ENCODE measurements at regions not wholly inside any gene's neighbourhood (a gene's known extent, or its start where the extent isn't known, plus 50 kb on each side); places are given as distances from the start of the nearest gene placed in this dataset.

- TF ChIP-seq ETS1 (conservative IDR thresholded peaks at IDR 0.05; ENCODE audit: control insufficient read depth, low read depth, low read length) (no peak), ZNF133 (CRISPR knock-in tag; IDR thresholded peaks at IDR 0.05) (no peak), ELF4 (CRISPR knock-in tag; IDR thresholded peaks at IDR 0.05) (no peak), TGIF2 (CRISPR knock-in tag; IDR thresholded peaks at IDR 0.05) (no peak), TARDBP (IDR thresholded peaks at IDR 0.05) (no peak), PTBP1 (IDR thresholded peaks at IDR 0.05; ENCODE audit: low read depth, low read length) (no peak), ZNF668 (CRISPR knock-in tag; IDR thresholded peaks at IDR 0.05) (no peak), POLR3G (IDR thresholded peaks at IDR 0.05; ENCODE audit: extremely low read depth, insufficient read length, insufficient replicate concordance) (no peak), RBBP5 (IDR thresholded peaks at IDR 0.05; ENCODE audit: borderline replicate concordance, insufficient read depth, low read length, poor library complexity, severe bottlenecking) (no peak)
Observed at GRCh38 chr4:166324321-166324720, 451.3 kb downstream of the TLL1 start (continued).

GRCh38 chr4:166335256-166335938, 462.4 kb downstream of the TLL1 start:
- ATAC-seq (no peak), DNase-seq (ENCODE audit: extremely low read depth in 1 of 4, low spot score in 3 of 4) (no peak), FAIRE-seq (no peak)
- Histone ChIP-seq H3K9ac (ENCODE audit: insufficient read depth in 1 of 2, low read depth in 2 of 2, low read length in 2 of 2) (no peak overlapping the region), H3K9me3 (replicated peaks; ENCODE audit: control insufficient read depth, insufficient read depth, low read depth, low read length) (no peaks in the 10 kb centered on the region), H3K4me1 (replicated peaks in 1 of 2; ENCODE audit: control insufficient read depth in 2 of 2, insufficient read depth in 2 of 2, low read length in 2 of 2) (no peaks in the 10 kb centered on the region), H3K36me3 (ENCODE audit: control insufficient read depth, insufficient read depth, low read length) (no peaks in the 10 kb centered on the region), H3K79me2 (ENCODE audit: control insufficient read depth, insufficient read depth, low read length) (no peaks in the 10 kb centered on the region), H3K4me2 (ENCODE audit: insufficient read depth, low read length) (no peak overlapping the region), H3K27me3 (ENCODE audit: control insufficient read depth in 2 of 2, insufficient read depth in 2 of 2, low read length in 2 of 2) (no peaks in the 10 kb centered on the region), H3K4me3 (no peak overlapping the region), H4K20me1 (replicated peaks; ENCODE audit: control insufficient read depth, insufficient read depth, low read length) (no peaks in the 10 kb centered on the region), H2AFZ (ENCODE audit: low read depth, low read length) (no peak overlapping the region), H3K27ac (ENCODE audit: extremely low read depth, low read depth, low read length) (no peak overlapping the region), H3K9me1 (ENCODE audit: control insufficient read depth, insufficient read depth, low read length) (no peaks in the 10 kb centered on the region)
- in situ Hi-C loops (cut with MboI), result no loop called here
- intact Hi-C loops (cut with micrococcal nuclease), result no loop called here
- 0% methylated on average over 4 of the region's 4 CpGs for WGBS (ENCODE audit: insufficient coverage, low coverage, missing lambda C conversion rate)
- POLR2A ChIA-PET, result no interaction called here
- CTCF ChIA-PET (ENCODE audit: low intra/inter-chr PET ratio), result no interaction called here
- BruUV-seq (replicated peaks), result no TSS peak
- TF ChIP-seq TSC22D4 (tag; IDR thresholded peaks at IDR 0.05), result no peak
- no peak for TF ChIP-seq NKRF (IDR thresholded peaks at IDR 0.05; ENCODE audit: borderline replicate concordance)
- no peak for TF ChIP-seq ZBTB33 (CRISPR knock-in tag; IDR thresholded peaks at IDR 0.05)
- TF ChIP-seq DNMT1 (IDR thresholded peaks at IDR 0.05), result no peak
- TF ChIP-seq NEUROD1 (IDR thresholded peaks at IDR 0.05; ENCODE audit: borderline replicate concordance, low read depth, low read length, partially characterized antibody), result no peak
- no peak for TF ChIP-seq GTF2F1 (IDR thresholded peaks at IDR 0.05; ENCODE audit: low read depth, low read length)
- no peak for TF ChIP-seq TCF7 (IDR thresholded peaks at IDR 0.05; ENCODE audit: borderline replicate concordance)
- no peak for TF ChIP-seq EWSR1 (IDR thresholded peaks at IDR 0.05; ENCODE audit: borderline replicate concordance, low read depth, partially characterized antibody)
- TF ChIP-seq KDM1A (IDR thresholded peaks at IDR 0.05), result no peak
